GM13976 (cell line): ENCODE measurements at regions not wholly inside any gene's neighbourhood (a gene's known extent, or its start where the extent isn't known, plus 50 kb on each side); places are given as distances from the start of the nearest gene placed in this dataset.

ENCODE experiments used
- DNase-seq: peaks from one replicate; pipeline ENCODE4 v3.0.0; 2012; ENCODE audit warnings: low spot score
- in situ Hi-C: fragments of 300-500 bp; cut with MboI; formaldehyde crosslinking; loops from one replicate; pipeline ENCODE4 v1.12.0; 2022; ENCODE audit warnings: low sequenced_read_pairs, mixed read lengths, inconsistent platforms; ENCODE audit not compliant: unreplicated experiment
- TF ChIP-seq, protein P1 (sequence below): IDR thresholded peaks from 2 replicates; pipeline ENCODE4 v1.5.1; 2012; ENCODE audit warnings: borderline replicate concordance, mild to moderate bottlenecking; ENCODE audit not compliant: insufficient read depth; ENCODE audit errors: extremely low read depth, missing control alignments, control extremely low read depth

DNA sequence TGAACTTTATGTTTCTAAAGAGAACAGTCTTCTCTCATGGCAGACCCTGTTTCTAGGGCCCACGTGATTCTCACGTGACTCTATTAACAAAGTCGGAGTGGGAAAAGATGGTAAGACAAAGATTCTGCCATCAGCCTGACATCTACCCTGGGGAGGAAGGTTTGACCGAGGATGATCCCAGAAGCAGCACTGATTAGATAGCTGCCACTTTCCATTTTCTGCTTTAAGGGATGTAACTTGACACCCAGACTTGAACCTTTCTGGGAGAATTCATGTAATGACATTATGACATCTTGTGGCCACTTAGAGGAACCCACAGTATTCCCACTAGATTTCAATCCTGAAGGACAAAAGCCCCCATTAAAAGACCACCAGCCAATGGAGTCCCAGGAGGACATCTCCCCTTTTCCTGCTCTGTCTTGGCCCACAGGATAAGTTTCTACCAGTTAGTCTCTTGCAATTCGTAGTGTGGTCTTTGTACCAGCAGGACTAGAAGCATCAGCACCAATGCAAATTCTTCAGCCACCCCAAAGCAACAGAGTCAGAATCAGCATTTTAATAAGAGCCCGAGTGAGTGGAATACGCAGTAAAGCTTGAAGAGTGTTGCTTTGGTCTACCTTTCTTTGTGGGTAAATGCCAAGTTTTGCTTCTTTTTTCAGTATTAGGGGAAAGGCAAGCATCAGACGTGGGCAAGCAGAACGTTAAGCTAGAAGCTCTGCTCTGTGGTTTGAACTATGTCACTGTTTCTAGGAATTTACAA is 480.5 kb upstream of the PROK2 start:
- DNase-seq = no peak
- TF ChIP-seq, protein P1, sequence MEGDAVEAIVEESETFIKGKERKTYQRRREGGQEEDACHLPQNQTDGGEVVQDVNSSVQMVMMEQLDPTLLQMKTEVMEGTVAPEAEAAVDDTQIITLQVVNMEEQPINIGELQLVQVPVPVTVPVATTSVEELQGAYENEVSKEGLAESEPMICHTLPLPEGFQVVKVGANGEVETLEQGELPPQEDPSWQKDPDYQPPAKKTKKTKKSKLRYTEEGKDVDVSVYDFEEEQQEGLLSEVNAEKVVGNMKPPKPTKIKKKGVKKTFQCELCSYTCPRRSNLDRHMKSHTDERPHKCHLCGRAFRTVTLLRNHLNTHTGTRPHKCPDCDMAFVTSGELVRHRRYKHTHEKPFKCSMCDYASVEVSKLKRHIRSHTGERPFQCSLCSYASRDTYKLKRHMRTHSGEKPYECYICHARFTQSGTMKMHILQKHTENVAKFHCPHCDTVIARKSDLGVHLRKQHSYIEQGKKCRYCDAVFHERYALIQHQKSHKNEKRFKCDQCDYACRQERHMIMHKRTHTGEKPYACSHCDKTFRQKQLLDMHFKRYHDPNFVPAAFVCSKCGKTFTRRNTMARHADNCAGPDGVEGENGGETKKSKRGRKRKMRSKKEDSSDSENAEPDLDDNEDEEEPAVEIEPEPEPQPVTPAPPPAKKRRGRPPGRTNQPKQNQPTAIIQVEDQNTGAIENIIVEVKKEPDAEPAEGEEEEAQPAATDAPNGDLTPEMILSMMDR = peak; percentile 8
- in situ Hi-C loops = loop anchor here (25.0 kb wide), 1 partner anchor 328 kb away; no protein-coding TSS in a partner anchor

DNA sequence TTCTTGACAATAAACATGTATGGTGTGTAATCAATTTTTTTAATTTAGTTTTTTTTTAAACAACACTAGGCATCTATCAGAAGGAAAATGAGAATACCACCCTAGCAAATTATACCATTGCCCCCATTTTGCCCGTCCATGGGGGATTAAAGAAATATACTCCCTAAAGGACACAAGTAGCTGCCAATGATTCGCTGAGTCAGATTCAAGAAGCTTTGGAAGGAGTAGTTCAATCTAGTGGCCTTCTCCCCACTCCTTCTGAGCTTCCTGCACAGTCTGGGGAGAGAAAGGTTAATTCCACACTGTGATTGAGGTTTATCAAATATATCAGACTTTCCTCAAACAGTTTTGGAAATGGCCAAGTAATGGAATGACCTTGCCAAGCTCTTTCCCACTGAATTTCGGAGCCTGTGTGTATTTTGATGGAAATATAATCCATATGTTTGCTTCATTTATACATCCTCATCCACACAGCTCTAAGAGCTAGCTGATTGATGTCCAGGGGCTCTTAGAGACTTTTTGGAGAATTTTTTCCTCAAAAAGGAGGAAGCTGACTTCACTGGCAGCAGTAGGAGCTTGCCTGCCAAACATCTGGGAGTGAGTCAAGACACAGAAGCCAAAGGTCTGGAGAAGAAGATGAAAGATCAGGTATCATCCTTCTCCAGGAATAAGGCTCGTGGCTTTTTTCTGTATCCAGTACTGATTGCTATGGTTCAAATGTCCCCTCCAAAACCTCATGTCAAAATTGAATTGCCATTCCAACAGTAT is 478.5 kb upstream of the PROK2 start:
- TF ChIP-seq, protein P1 = no peak
- in situ Hi-C loops = loop anchor here (25.0 kb wide), 1 partner anchor 326 kb away; no protein-coding TSS in a partner anchor
- no peak for DNase-seq

DNA sequence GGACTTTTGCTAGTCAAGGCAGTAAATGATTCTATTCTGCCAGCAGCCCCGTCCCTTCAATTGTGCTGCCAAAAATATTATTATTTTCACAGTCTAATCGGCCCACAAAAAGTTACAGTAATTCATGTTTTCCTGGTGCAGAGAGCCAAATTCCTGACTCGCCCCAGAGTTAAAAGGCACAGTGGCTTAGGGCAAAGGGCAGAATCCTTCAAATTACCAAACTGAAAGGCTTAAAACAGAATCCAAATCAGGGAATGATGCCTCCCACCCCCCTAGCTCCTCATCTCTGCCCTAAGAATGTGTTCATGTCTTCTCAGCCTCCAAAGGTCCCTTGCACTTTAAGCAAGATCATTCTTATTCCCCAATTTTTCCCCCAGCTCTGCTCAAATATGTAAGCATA is 477.8 kb upstream of the PROK2 start:
- no peak for DNase-seq
- TF ChIP-seq, protein P1 = no peak
- in situ Hi-C loops = loop anchor here (25.0 kb wide), 1 partner anchor 325 kb away; no protein-coding TSS in a partner anchor

DNA sequence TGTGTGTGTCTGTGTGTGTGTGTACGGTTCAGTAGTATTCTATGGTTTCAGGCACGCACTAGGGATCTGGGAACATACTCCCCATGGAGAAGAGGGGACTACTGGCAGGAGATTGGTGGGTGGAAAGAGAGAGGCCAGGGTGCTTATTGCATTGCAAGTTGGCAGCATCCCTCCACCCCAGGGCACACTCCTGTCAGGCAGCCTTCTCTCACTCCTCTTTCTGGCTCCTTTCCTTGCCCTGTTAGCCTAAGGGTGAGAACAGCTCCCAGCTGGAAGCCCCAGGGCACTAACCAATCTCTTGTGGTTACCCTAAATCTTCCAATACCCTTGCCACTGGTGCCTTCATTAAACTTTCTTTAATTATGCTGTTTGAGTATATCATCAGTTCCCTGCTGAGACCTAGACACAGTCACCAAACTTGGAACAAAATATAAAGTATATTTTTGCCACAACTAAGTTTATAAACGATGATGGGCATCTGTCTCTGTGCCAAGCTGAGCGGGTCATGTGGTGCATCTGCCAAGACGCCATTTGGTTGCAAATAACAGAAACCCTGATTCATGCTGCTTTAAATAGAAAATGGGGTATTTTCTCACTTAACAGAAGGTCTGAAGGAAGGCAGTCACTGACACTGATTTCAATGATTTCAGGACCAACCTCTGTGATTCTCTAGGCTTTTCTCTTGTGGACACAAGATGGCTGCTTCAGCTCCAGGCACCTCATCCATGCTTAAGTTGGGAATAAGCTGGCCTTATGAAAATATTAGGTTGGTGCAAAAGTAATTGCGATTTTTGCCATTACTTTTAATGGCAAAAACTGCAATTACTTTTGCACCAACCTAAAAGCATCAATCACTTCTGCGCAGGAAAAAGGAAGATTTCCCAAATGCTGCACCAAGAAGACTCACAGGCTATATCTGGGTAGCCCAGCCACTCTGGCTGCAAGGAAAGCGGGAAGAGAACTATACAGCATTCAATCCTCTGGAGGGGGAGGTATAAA is 476.9 kb upstream of the PROK2 start:
- DNase-seq = no peak
- TF ChIP-seq, protein P1 = no peak
- in situ Hi-C loops = loop anchor here (25.0 kb wide), 1 partner anchor 325 kb away; no protein-coding TSS in a partner anchor

DNA sequence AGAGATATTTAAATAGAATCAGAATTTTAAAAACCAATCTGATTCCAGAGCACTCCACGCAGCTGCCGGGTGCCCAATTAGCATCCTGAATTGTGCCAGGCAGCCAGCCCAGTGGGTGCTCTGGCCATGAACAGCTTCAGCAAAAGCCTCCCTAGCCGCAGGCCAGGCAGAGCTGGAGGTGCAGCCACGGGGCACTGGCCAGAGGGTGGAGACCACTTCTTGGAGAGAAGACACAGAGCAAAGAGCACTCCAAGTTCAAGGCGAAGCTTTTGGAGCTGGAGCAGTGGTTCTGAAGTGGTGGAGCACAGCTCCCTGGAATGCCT is 475.6 kb upstream of the PROK2 start:
- DNase-seq = no peak
- in situ Hi-C loops = loop anchor here (25.0 kb wide), 1 partner anchor 323 kb away; no protein-coding TSS in a partner anchor

More for the DNA sequence above, 475.6 kb upstream of the PROK2 start:
- TF ChIP-seq, protein P1 = no peak
